ENCODE measurements at regions not wholly inside any gene's neighbourhood (a gene's known extent, or its start where the extent isn't known, plus 50 kb on each side); places are given as distances from the start of the nearest gene placed in this dataset.

GRCh38 chr4:112847045-112847444, 202.4 kb upstream of the ANK2 start:
- no peak for DNase-seq

GRCh38 chr4:112847781-112848180, 201.7 kb upstream of the ANK2 start:
- no peak for DNase-seq

- DNase-seq = no peak
These were observed 200.5 kb upstream of the ANK2 start for GRCh38 chr4:112848911-112849310.

GRCh38 chr4:112852601-112853000, 196.9 kb upstream of the ANK2 start:
- DNase-seq = no peak

- DNase-seq = no peak
These were observed 195.7 kb upstream of the ANK2 start for GRCh38 chr4:112853662-112854256.

GRCh38 chr4:112854420-112854819, 195.0 kb upstream of the ANK2 start:
- no peak for DNase-seq

- DNase-seq = peak in 17 of 58 donors; percentile 4 to 72 (median 38)
These were observed 194.4 kb upstream of the ANK2 start for GRCh38 chr4:112855058-112855457.

- peak in 3 of 58 donors; percentile 5 to 42 (median 39) for DNase-seq
These were observed 192.0 kb upstream of the ANK2 start for GRCh38 chr4:112857461-112857860.

- DNase-seq = no peak
These were observed 190.7 kb upstream of the ANK2 start for GRCh38 chr4:112858751-112859150.

- peak in 1 of 58 donors; percentile 35 for DNase-seq
These were observed 189.8 kb upstream of the ANK2 start for GRCh38 chr4:112859456-112860184.

GRCh38 chr4:112860830-112861690, 188.4 kb upstream of the ANK2 start:
- peak in 3 of 58 donors; percentile 16 to 70 (median 48) for DNase-seq

GRCh38 chr4:112861691-112862674, 187.5 kb upstream of the ANK2 start:
- peak in 1 of 58 donors; percentile 38 for DNase-seq

- DNase-seq = no peak
These were observed 184.0 kb upstream of the ANK2 start for GRCh38 chr4:112865443-112865842.

GRCh38 chr4:112876316-112876715, 173.1 kb upstream of the ANK2 start:
- DNase-seq = no peak

GRCh38 chr4:112881842-112882241, 167.6 kb upstream of the ANK2 start:
- DNase-seq = peak in 12 of 58 donors; percentile 8 to 47 (median 21)

- DNase-seq = no peak
These were observed 167.2 kb upstream of the ANK2 start for GRCh38 chr4:112882286-112882685.

- no peak for DNase-seq
These were observed 165.0 kb upstream of the ANK2 start for GRCh38 chr4:112884406-112884805.

- no peak for DNase-seq
These were observed 163.6 kb upstream of the ANK2 start for GRCh38 chr4:112885897-112886296.

- peak in 14 of 58 donors; percentile 10 to 81 (median 40) for DNase-seq
These were observed 160.8 kb upstream of the ANK2 start for GRCh38 chr4:112888622-112889021.

- DNase-seq = no peak
These were observed 160.3 kb upstream of the ANK2 start for GRCh38 chr4:112889199-112889598.
